ENCODE measurements at regions not wholly inside any gene's neighbourhood (a gene's known extent, or its start where the extent isn't known, plus 50 kb on each side); places are given as distances from the start of the nearest gene placed in this dataset.

GRCh38 chr14:45486599-45486998 is 233.6 kb upstream of the MIS18BP1 start:
- no peak overlapping the region for H3K4me3 ChIP-seq (ENCODE audit: severe bottlenecking)
- DNase-seq (ENCODE audit: low spot score) (no peak), ATAC-seq (ENCODE audit: low read depth) (no peak)
- no peaks in the 10 kb centered on the region for H3K27me3 ChIP-seq (ENCODE audit: insufficient read depth, poor library complexity, severe bottlenecking)
- no peaks in the 10 kb centered on the region for H3K4me1 ChIP-seq (ENCODE audit: insufficient read depth, poor library complexity, severe bottlenecking)
- TF ChIP-seq, protein P1, sequence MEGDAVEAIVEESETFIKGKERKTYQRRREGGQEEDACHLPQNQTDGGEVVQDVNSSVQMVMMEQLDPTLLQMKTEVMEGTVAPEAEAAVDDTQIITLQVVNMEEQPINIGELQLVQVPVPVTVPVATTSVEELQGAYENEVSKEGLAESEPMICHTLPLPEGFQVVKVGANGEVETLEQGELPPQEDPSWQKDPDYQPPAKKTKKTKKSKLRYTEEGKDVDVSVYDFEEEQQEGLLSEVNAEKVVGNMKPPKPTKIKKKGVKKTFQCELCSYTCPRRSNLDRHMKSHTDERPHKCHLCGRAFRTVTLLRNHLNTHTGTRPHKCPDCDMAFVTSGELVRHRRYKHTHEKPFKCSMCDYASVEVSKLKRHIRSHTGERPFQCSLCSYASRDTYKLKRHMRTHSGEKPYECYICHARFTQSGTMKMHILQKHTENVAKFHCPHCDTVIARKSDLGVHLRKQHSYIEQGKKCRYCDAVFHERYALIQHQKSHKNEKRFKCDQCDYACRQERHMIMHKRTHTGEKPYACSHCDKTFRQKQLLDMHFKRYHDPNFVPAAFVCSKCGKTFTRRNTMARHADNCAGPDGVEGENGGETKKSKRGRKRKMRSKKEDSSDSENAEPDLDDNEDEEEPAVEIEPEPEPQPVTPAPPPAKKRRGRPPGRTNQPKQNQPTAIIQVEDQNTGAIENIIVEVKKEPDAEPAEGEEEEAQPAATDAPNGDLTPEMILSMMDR (IDR thresholded peaks at IDR 0.05; ENCODE audit: poor library complexity, severe bottlenecking), result no peak
- H3K27ac ChIP-seq (ENCODE audit: poor library complexity, severe bottlenecking), result no peak overlapping the region
- no peaks in the 10 kb centered on the region for H3K9me3 ChIP-seq (ENCODE audit: severe bottlenecking)
- no peaks in the 10 kb centered on the region for H3K36me3 ChIP-seq (ENCODE audit: low read depth)

- Histone ChIP-seq H3K36me3 (ENCODE audit: low read depth) (no peaks in the 10 kb centered on the region), H3K27me3 (ENCODE audit: insufficient read depth, poor library complexity, severe bottlenecking) (peaks cover 32% of the 10 kb centered on the region), H3K9me3 (ENCODE audit: severe bottlenecking) (no peaks in the 10 kb centered on the region), H3K4me3 (ENCODE audit: severe bottlenecking) (no peak overlapping the region), H3K4me1 (ENCODE audit: insufficient read depth, poor library complexity, severe bottlenecking) (no peaks in the 10 kb centered on the region), H3K27ac (ENCODE audit: poor library complexity, severe bottlenecking) (no peak overlapping the region)
- ATAC-seq (ENCODE audit: low read depth), result no peak
- TF ChIP-seq, protein P1 (IDR thresholded peaks at IDR 0.05; ENCODE audit: poor library complexity, severe bottlenecking), result no peak
- DNase-seq (ENCODE audit: low spot score), result no peak
Measured at GRCh38 chr14:45467023-45467422, 214.0 kb upstream of the MIS18BP1 start.

- H3K4me3 ChIP-seq (ENCODE audit: severe bottlenecking), result no peak overlapping the region
- no peak for DNase-seq (ENCODE audit: low spot score)
- H3K27ac ChIP-seq (ENCODE audit: poor library complexity, severe bottlenecking), result no peak overlapping the region
- peaks cover 17% of the 10 kb centered on the region for H3K27me3 ChIP-seq (ENCODE audit: insufficient read depth, poor library complexity, severe bottlenecking)
- no peak for ATAC-seq (ENCODE audit: low read depth)
- TF ChIP-seq, protein P1 (IDR thresholded peaks at IDR 0.05; ENCODE audit: poor library complexity, severe bottlenecking), result no peak
- no peaks in the 10 kb centered on the region for H3K4me1 ChIP-seq (ENCODE audit: insufficient read depth, poor library complexity, severe bottlenecking)
- no peaks in the 10 kb centered on the region for H3K9me3 ChIP-seq (ENCODE audit: severe bottlenecking)
- no peaks in the 10 kb centered on the region for H3K36me3 ChIP-seq (ENCODE audit: low read depth)
Measured at GRCh38 chr14:45434221-45434620, 181.2 kb upstream of the MIS18BP1 start.

GRCh38 chr14:45426685-45427282 is 173.8 kb upstream of the MIS18BP1 start:
- ATAC-seq (ENCODE audit: low read depth), result peak; percentile 55
- no peaks in the 10 kb centered on the region for H3K4me1 ChIP-seq (ENCODE audit: insufficient read depth, poor library complexity, severe bottlenecking)
- DNase-seq (ENCODE audit: low spot score), result no peak

DNA sequence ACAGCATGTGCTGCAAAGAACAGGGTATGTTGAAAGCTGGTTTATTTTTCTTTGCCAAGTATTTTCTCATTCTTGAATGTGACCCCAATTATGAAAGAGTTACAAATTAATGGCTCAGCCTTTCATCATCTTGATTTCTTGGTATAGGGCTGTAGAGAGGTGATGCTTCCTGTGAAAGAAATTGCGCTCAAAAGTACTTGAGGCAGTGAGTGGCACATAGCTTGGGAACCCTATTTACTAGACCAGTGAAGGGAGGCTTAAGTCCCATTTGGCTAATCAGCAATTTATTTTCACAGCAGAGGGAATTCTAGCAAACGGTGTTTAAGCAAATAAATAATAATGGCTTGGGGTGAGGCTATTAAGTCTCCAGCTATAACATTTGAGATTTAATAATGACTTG is 153.9 kb upstream of the MIS18BP1 start:
- no peaks in the 10 kb centered on the region for H3K36me3 ChIP-seq (ENCODE audit: low read depth)
- TF ChIP-seq, protein P1 (IDR thresholded peaks at IDR 0.05; ENCODE audit: poor library complexity, severe bottlenecking), result no peak
- no peak overlapping the region for H3K27ac ChIP-seq (ENCODE audit: poor library complexity, severe bottlenecking)
- no peak for ATAC-seq (ENCODE audit: low read depth)
- peaks cover 20% of the 10 kb centered on the region for H3K27me3 ChIP-seq (ENCODE audit: insufficient read depth, poor library complexity, severe bottlenecking)
- no peaks in the 10 kb centered on the region for H3K9me3 ChIP-seq (ENCODE audit: severe bottlenecking)
- H3K4me1 ChIP-seq (ENCODE audit: insufficient read depth, poor library complexity, severe bottlenecking), result no peaks in the 10 kb centered on the region
- DNase-seq (ENCODE audit: low spot score), result no peak
- no peak overlapping the region for H3K4me3 ChIP-seq (ENCODE audit: severe bottlenecking)

More at GRCh38 chr14:45426685-45427282, 173.8 kb upstream of the MIS18BP1 start:
- H3K27me3 ChIP-seq (ENCODE audit: insufficient read depth, poor library complexity, severe bottlenecking), result peaks cover 8% of the 10 kb centered on the region
- H3K9me3 ChIP-seq (ENCODE audit: severe bottlenecking), result no peaks in the 10 kb centered on the region
- TF ChIP-seq, protein P1 (IDR thresholded peaks at IDR 0.05; ENCODE audit: poor library complexity, severe bottlenecking), result peak; percentile 87
- no peak overlapping the region for H3K27ac ChIP-seq (ENCODE audit: poor library complexity, severe bottlenecking)
- no peak overlapping the region for H3K4me3 ChIP-seq (ENCODE audit: severe bottlenecking)
- no peaks in the 10 kb centered on the region for H3K36me3 ChIP-seq (ENCODE audit: low read depth)
